MM.1S (cell line): ENCODE measurements at regions not wholly inside any gene's neighbourhood (a gene's known extent, or its start where the extent isn't known, plus 50 kb on each side); places are given as distances from the start of the nearest gene placed in this dataset.

ENCODE experiments used
- DNase-seq: peaks from one replicate; pipeline ENCODE4 v3.0.0-alpha.2; 2015
- H2AFZ ChIP-seq: fragments of 300-600 bp; sonication (generic); 2 replicates; pipeline ENCODE4 v1.6.0; 2016; ENCODE audit warnings: antibody characterized with exemption, low read length
- H3F3A ChIP-seq: fragments of 300-600 bp; sonication (generic); 2 replicates; pipeline ENCODE4 v1.6.1; 2016; ENCODE audit warnings: mild to moderate bottlenecking, antibody characterized with exemption, low read length, moderate library complexity, mixed read lengths; ENCODE audit not compliant: insufficient read depth
- H3K27ac ChIP-seq: fragments of 300-600 bp; sonication (generic); 2 replicates; pipeline ENCODE4 v1.5.1; 2016; ENCODE audit warnings: mild to moderate bottlenecking, low read length
- H3K27me3 ChIP-seq: fragments of 300-600 bp; sonication (generic); replicated peaks from 2 replicates; pipeline ENCODE4 v1.6.0; 2016; ENCODE audit warnings: low read length; ENCODE audit not compliant: insufficient read depth
- H3K36me3 ChIP-seq: fragments of 300-600 bp; sonication (generic); replicated peaks from 2 replicates; pipeline ENCODE4 v1.6.1; 2016; ENCODE audit warnings: mild to moderate bottlenecking, low read length, mixed read lengths; ENCODE audit not compliant: insufficient read depth
- H3K4me1 ChIP-seq: fragments of 300-600 bp; sonication (generic); 2 replicates; pipeline ENCODE4 v1.6.1; 2016; ENCODE audit warnings: low read length, mixed read lengths
- H3K4me2 ChIP-seq: fragments of 300-600 bp; sonication (generic); 2 replicates; pipeline ENCODE4 v1.6.0; 2016; ENCODE audit warnings: low read depth, low read length
- H3K4me3 ChIP-seq: fragments of 300-600 bp; sonication (generic); 2 replicates; pipeline ENCODE4 v1.5.1; 2016; ENCODE audit warnings: low read length, mixed read lengths
- H3K79me2 ChIP-seq: fragments of 300-600 bp; sonication (generic); 2 replicates; pipeline ENCODE4 v1.6.1; 2016; ENCODE audit warnings: mixed run types, low read length, mixed read lengths
- H3K9ac ChIP-seq: fragments of 300-600 bp; sonication (generic); 2 replicates; pipeline ENCODE4 v1.6.1; 2016; ENCODE audit warnings: low read length, mixed read lengths
- H3K9me2 ChIP-seq: fragments of 300-600 bp; sonication (generic); replicated peaks from 2 replicates; pipeline ENCODE4 v1.6.1; 2016; ENCODE audit warnings: mild to moderate bottlenecking, low read length, mixed read lengths; ENCODE audit not compliant: insufficient read depth
- H3K9me3 ChIP-seq: fragments of 300-600 bp; sonication (generic); replicated peaks from 2 replicates; pipeline ENCODE4 v1.6.1; 2016; ENCODE audit warnings: mild to moderate bottlenecking, low read length, mixed read lengths; ENCODE audit not compliant: insufficient read depth
- H4K20me1 ChIP-seq: fragments of 300-600 bp; sonication (generic); 2 replicates; pipeline ENCODE4 v1.6.1; 2016; ENCODE audit warnings: mild to moderate bottlenecking, low read length, moderate library complexity, mixed read lengths; ENCODE audit not compliant: insufficient read depth
- EZH2 ChIP-seq: fragments of 300-600 bp; sonication (generic); optimal IDR thresholded peaks from 2 replicates; pipeline ENCODE3; 2017; ENCODE audit warnings: low read depth, mild to moderate bottlenecking, antibody characterized with exemption, low read length, mixed read lengths
- EZH2phosphoT487 ChIP-seq: fragments of 300-600 bp; sonication (generic); IDR thresholded peaks from 2 replicates; pipeline ENCODE4 v1.6.1; 2018; ENCODE audit warnings: antibody characterized with exemption, low read length
- TF ChIP-seq, protein P1 (sequence below): fragments of 300-600 bp; sonication (generic); IDR thresholded peaks from 2 replicates; pipeline ENCODE4 v1.5.1; 2016; ENCODE audit warnings: antibody characterized with exemption, low read length, mixed read lengths

DNA sequence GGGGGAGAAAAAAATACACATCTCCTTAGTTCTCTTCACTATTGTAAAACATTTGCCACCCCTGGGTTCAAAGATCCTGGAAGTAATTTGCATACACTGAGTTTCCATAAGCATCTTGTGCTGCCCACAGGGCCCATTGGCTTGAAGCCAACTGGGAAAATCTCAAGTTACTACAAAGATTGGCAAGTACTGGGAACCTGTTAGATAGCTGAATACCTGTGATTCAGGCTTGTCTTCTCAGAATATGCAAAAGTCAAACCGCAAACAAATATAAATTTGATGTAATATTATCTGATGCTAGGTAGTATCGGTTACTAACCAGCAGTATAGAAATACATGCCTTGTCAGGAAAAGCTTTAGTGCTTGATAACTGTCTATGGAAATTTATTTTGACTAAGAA, 156.9 kb upstream of the FST start:
- TF ChIP-seq EZH2phosphoT487 (no peak), EZH2 (no peak)
- TF ChIP-seq, protein P1, sequence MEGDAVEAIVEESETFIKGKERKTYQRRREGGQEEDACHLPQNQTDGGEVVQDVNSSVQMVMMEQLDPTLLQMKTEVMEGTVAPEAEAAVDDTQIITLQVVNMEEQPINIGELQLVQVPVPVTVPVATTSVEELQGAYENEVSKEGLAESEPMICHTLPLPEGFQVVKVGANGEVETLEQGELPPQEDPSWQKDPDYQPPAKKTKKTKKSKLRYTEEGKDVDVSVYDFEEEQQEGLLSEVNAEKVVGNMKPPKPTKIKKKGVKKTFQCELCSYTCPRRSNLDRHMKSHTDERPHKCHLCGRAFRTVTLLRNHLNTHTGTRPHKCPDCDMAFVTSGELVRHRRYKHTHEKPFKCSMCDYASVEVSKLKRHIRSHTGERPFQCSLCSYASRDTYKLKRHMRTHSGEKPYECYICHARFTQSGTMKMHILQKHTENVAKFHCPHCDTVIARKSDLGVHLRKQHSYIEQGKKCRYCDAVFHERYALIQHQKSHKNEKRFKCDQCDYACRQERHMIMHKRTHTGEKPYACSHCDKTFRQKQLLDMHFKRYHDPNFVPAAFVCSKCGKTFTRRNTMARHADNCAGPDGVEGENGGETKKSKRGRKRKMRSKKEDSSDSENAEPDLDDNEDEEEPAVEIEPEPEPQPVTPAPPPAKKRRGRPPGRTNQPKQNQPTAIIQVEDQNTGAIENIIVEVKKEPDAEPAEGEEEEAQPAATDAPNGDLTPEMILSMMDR, result no peak
- Histone ChIP-seq H3K79me2 (no peaks in the 10 kb centered on the region), H3K9ac (no peak overlapping the region), H3K9me3 (no peaks in the 10 kb centered on the region), H4K20me1 (no peaks in the 10 kb centered on the region), H3K27me3 (no peaks in the 10 kb centered on the region), H3F3A (no peaks in the 10 kb centered on the region), H3K4me3 (no peak overlapping the region), H2AFZ (no peak overlapping the region), H3K4me1 (no peaks in the 10 kb centered on the region), H3K4me2 (no peak overlapping the region), H3K36me3 (no peaks in the 10 kb centered on the region), H3K27ac (no peak overlapping the region), H3K9me2 (no peaks in the 10 kb centered on the region)
- no peak for DNase-seq

DNA sequence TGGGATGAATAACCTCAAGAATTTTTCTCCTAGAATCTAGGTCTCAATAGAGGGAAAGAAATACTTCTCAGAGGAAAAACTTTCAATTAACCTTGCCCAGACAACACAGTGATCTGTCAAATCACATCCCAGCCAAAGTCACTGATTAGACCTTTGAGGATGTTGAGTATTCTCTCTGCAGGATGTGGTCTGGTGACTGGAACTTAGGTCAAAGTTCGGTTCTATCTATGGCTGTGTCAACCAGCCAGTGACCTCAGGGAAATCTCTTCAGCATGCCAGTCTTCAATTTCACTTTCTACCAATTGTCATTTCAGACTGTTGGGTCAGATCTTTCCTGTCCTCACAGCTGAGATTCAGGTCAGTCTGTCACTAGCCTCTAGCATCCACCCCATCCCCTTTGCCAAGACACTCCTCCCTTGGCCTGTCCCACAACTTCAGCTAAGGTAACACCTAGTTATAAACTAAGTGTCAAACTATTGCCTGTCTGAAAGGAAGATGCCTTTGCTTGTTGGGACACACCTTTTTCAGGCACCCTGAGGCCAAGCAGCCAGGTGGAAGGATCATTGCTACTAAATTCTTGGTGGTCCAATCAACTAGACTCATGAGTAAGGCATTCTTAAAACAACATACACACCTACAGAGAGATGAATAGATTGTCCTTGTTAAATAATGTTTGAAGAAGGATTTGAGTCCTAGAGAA, 156.3 kb upstream of the FST start:
- no peaks in the 10 kb centered on the region for H3K36me3 ChIP-seq
- H3K79me2 ChIP-seq, result no peaks in the 10 kb centered on the region
- H4K20me1 ChIP-seq, result no peaks in the 10 kb centered on the region
- H3K4me3 ChIP-seq, result no peak overlapping the region
- peak; percentile 17 for DNase-seq
- no peak overlapping the region for H3K9ac ChIP-seq
- H2AFZ ChIP-seq, result no peak overlapping the region
- no peaks in the 10 kb centered on the region for H3F3A ChIP-seq
- no peak overlapping the region for H3K27ac ChIP-seq
- H3K27me3 ChIP-seq, result no peaks in the 10 kb centered on the region
- H3K4me2 ChIP-seq, result no peak overlapping the region
- H3K9me3 ChIP-seq, result no peaks in the 10 kb centered on the region
- no peak for TF ChIP-seq EZH2
- no peak for TF ChIP-seq EZH2phosphoT487
- TF ChIP-seq, protein P1, result no peak
- no peaks in the 10 kb centered on the region for H3K4me1 ChIP-seq
- no peaks in the 10 kb centered on the region for H3K9me2 ChIP-seq

DNA sequence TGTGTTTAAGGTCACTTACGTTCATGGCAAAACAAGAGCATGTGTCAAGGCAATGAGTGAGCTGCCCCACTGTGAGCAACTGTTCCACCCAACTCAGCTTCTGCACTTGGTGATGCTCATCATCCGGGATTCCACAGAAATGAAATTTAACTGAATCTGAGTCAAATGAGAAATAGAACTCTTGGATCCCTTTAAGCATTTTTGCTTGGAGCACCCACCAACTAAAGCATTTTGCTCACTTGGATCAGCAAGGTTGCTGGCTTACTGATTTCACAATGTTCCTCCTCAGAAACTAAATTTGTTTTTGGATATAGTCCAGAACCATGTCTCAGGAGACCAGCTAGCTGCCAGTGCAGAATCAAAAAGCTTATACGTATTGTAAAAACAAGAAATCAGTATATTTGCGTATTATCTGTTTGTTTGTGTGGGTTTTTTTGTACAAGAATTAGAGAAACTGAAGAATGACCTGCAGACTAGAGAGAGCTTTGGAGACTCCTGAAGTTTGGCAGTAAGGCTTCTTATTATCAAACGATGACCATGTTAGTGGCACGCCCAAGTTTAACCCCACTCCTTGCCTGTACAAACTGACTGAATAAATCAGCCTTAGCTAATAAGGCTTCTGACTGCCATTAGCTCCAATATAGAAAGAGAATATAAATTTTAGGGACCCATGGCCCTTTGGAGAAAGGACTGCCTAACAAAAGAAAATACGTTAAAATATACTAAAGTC, 153.8 kb upstream of the FST start:
- Histone ChIP-seq H3K4me1 (no peaks in the 10 kb centered on the region), H3K79me2 (no peaks in the 10 kb centered on the region), H3K27me3 (no peaks in the 10 kb centered on the region), H3F3A (no peaks in the 10 kb centered on the region), H3K4me2 (no peak overlapping the region), H3K9ac (no peak overlapping the region), H3K27ac (no peak overlapping the region), H2AFZ (no peak overlapping the region), H3K36me3 (no peaks in the 10 kb centered on the region), H3K9me2 (no peaks in the 10 kb centered on the region), H4K20me1 (no peaks in the 10 kb centered on the region), H3K4me3 (no peak overlapping the region), H3K9me3 (no peaks in the 10 kb centered on the region)
- DNase-seq, result no peak
- TF ChIP-seq, protein P1, result no peak
- no peak for TF ChIP-seq EZH2phosphoT487
- no peak for TF ChIP-seq EZH2
